Mesenchymal stem cell (in vitro differentiated cells and primary cell): ENCODE measurements at regions not wholly inside any gene's neighbourhood (a gene's known extent, or its start where the extent isn't known, plus 50 kb on each side); places are given as distances from the start of the nearest gene placed in this dataset.
A peak's percentile ranks its signal among the peaks of the same experiment; 100 is the strongest.
"Not testable (repeated sequence)": the region's sequence is repeated elsewhere in the genome, so short reads cannot be mapped to it uniquely, and the experiment has no call there.

ENCODE experiments used
- DNase-seq: peaks from one replicate; pipeline ENCODE4 v3.0.0-alpha.2; 2013
- H2AFZ ChIP-seq: one replicate; pipeline ENCODE4 v1.6.1; 2013; ENCODE audit warnings: low read depth, mild to moderate bottlenecking, control low read depth, inconsistent platforms, low read length, moderate library complexity
- H2AK5ac ChIP-seq: 2 replicates; pipeline ENCODE4 v1.6.1; 2013; ENCODE audit warnings: low read length, moderate library complexity, mild to moderate bottlenecking, inconsistent platforms; ENCODE audit not compliant: severe bottlenecking
- H2BK120ac ChIP-seq: one replicate; pipeline ENCODE4 v1.6.1; 2013; ENCODE audit warnings: low read depth, mild to moderate bottlenecking, inconsistent platforms, low read length, moderate library complexity
- H2BK12ac ChIP-seq, 2 experiments: one replicate each; pipeline ENCODE4 v1.6.1; 2013; ENCODE audit warnings: inconsistent platforms in 2 of 2, low read length in 2 of 2, mild to moderate bottlenecking in 2 of 2, moderate library complexity in 2 of 2, control low read depth in 1 of 2
- H2BK15ac ChIP-seq: one replicate; pipeline ENCODE4 v1.6.1; 2013; ENCODE audit warnings: mild to moderate bottlenecking, low read depth, inconsistent platforms; ENCODE audit not compliant: poor library complexity, severe bottlenecking
- H2BK5ac ChIP-seq: 2 replicates; pipeline ENCODE4 v1.6.1; 2013; ENCODE audit warnings: low read depth, mild to moderate bottlenecking, low read length, control low read depth, inconsistent platforms; ENCODE audit not compliant: poor library complexity, severe bottlenecking
- H3K14ac ChIP-seq, 2 experiments: one replicate each; pipeline ENCODE4 v1.6.1; 2013; ENCODE audit warnings: inconsistent platforms in 2 of 2, low read length in 2 of 2, control low read depth in 1 of 2, mild to moderate bottlenecking in 1 of 2, moderate library complexity in 1 of 2
- H3K18ac ChIP-seq, 2 experiments: one replicate each; pipeline ENCODE4 v1.6.1; 2013; ENCODE audit warnings: inconsistent platforms in 2 of 2, low read length in 2 of 2, control low read depth in 1 of 2, low read depth in 1 of 2, mild to moderate bottlenecking in 1 of 2
- H3K23ac ChIP-seq, 2 experiments: one replicate each; pipeline ENCODE4 v1.6.1; 2013; ENCODE audit warnings: inconsistent platforms in 2 of 2, low read length in 2 of 2, mild to moderate bottlenecking in 2 of 2, moderate library complexity in 2 of 2, control low read depth in 1 of 2
- H3K27ac ChIP-seq: 2 replicates; pipeline ENCODE4 v1.5.1; 2013; ENCODE audit warnings: mild to moderate bottlenecking, moderate library complexity, low read length, control low read depth, inconsistent platforms; ENCODE audit not compliant: poor library complexity, severe bottlenecking
- H3K27me3 ChIP-seq, 2 experiments: 2 replicates each; pipeline versions ENCODE4 v1.6.1 to v1.7.0; 2013; ENCODE audit warnings: low read length in 2 of 2, mild to moderate bottlenecking in 2 of 2, moderate library complexity in 2 of 2, control low read depth in 1 of 2, inconsistent platforms in 1 of 2; ENCODE audit not compliant: control insufficient read depth in 1 of 2, insufficient read depth in 1 of 2
- H3K36me3 ChIP-seq, 2 experiments: 2 replicates each; pipeline versions ENCODE4 v1.6.1 to v1.7.0; 2013; ENCODE audit warnings: low read length in 2 of 2, control low read depth in 1 of 2, inconsistent platforms in 1 of 2, low read depth in 1 of 2, mild to moderate bottlenecking in 1 of 2; ENCODE audit not compliant: insufficient read depth in 2 of 2, control insufficient read depth in 1 of 2
- H3K4ac ChIP-seq, 2 experiments: one replicate each; pipeline ENCODE4 v1.6.1; 2013; ENCODE audit warnings: inconsistent platforms in 2 of 2, low read length in 2 of 2, mild to moderate bottlenecking in 2 of 2, moderate library complexity in 2 of 2, control low read depth in 1 of 2, low read depth in 1 of 2
- H3K4me1 ChIP-seq: 2 replicates; pipeline ENCODE4 v1.6.1; 2013; ENCODE audit warnings: low read depth, low read length, control low read depth; ENCODE audit not compliant: control insufficient read depth, insufficient read depth
- H3K4me2 ChIP-seq: 2 replicates; pipeline ENCODE4 v1.6.1; 2013; ENCODE audit warnings: low read length, mild to moderate bottlenecking, inconsistent platforms; ENCODE audit not compliant: poor library complexity, severe bottlenecking
- H3K4me3 ChIP-seq, 2 experiments: 2 replicates each; pipeline versions ENCODE4 v1.5.1 to v1.7.0; 2013; ENCODE audit warnings: low read length in 2 of 2, mild to moderate bottlenecking in 2 of 2, control low read depth in 1 of 2, low read depth in 1 of 2; ENCODE audit not compliant: insufficient read depth in 1 of 2
- H3K79me1 ChIP-seq: replicated peaks from 2 replicates; pipeline ENCODE4 v1.6.1; 2013; ENCODE audit warnings: mild to moderate bottlenecking, control low read depth, low read length, inconsistent platforms; ENCODE audit not compliant: poor library complexity, severe bottlenecking
- H3K9ac ChIP-seq: 2 replicates; pipeline ENCODE4 v1.7.0; 2013; ENCODE audit warnings: mild to moderate bottlenecking, low read length, moderate library complexity
- H3K9me3 ChIP-seq: 2 replicates; pipeline ENCODE4 v1.7.0; 2013; ENCODE audit warnings: mild to moderate bottlenecking, low read length; ENCODE audit not compliant: control insufficient read depth
- H4K8ac ChIP-seq: one replicate; pipeline ENCODE4 v1.6.1; 2013; ENCODE audit warnings: inconsistent platforms, mild to moderate bottlenecking, low read length, moderate library complexity
- H4K91ac ChIP-seq: one replicate; pipeline ENCODE4 v1.6.1; 2013; ENCODE audit warnings: mild to moderate bottlenecking, low read length, inconsistent platforms
- WGBS: methylation state at CpG from one replicate; pipeline ENCODE4 v1.1.7; 2013; ENCODE audit warnings: mixed read lengths; 5-methylcytosine and 5-hydroxymethylcytosine counted together

- not testable (repeated sequence) for H3K4me1 ChIP-seq, H4K91ac ChIP-seq, H3K4ac ChIP-seq, H3K9ac ChIP-seq, H3K18ac ChIP-seq, H2AFZ ChIP-seq, H2BK12ac ChIP-seq, H3K4me2 ChIP-seq, H2AK5ac ChIP-seq, DNase-seq, H3K36me3 ChIP-seq, H4K8ac ChIP-seq, H3K4me3 ChIP-seq, H3K27me3 ChIP-seq, H2BK15ac ChIP-seq, H3K27ac ChIP-seq, H3K14ac ChIP-seq, H2BK120ac ChIP-seq, H3K9me3 ChIP-seq, H2BK5ac ChIP-seq, H3K23ac ChIP-seq, H3K79me1 ChIP-seq
- 84% methylated on average over 2 of the region's 2 CpGs for WGBS
Measured at GRCh38 chr14:22200131-22200530, 388.9 kb downstream of the DAD1 start.

- Histone ChIP-seq H3K14ac (no peak overlapping the region), H3K27ac (no peak overlapping the region), H3K18ac (no peak overlapping the region), H3K27me3 (no peaks in the 10 kb centered on the region), H2AFZ (no peak overlapping the region), H3K4me1 (peaks cover 6% of the 10 kb centered on the region), H3K9ac (no peak overlapping the region), H2BK120ac (no peak overlapping the region), H2BK15ac (no peak overlapping the region), H3K4me3 (no peak overlapping the region), H3K23ac (no peak overlapping the region), H4K8ac (no peak overlapping the region), H3K36me3 (no peaks in the 10 kb centered on the region), H2BK12ac (no peak overlapping the region), H3K4ac (no peak overlapping the region), H3K79me1 (no peaks in the 10 kb centered on the region), H2AK5ac (no peak overlapping the region), H3K4me2 (no peak overlapping the region), H2BK5ac (no peak overlapping the region), H4K91ac (no peak overlapping the region), H3K9me3 (no peaks in the 10 kb centered on the region)
- 77% methylated on average over 2 of the region's 2 CpGs for WGBS
- DNase-seq: no peak
Measured at GRCh38 chr14:22194664-22195063, 394.4 kb downstream of the DAD1 start.

GRCh38 chr14:22190411-22191191 is 398.4 kb downstream of the DAD1 start:
- H3K79me1 ChIP-seq: no peaks in the 10 kb centered on the region
- peak overlapping the region; percentile 57 for H2BK5ac ChIP-seq
- no peak overlapping the region for H3K23ac ChIP-seq
- peak overlapping the region; percentile 34 to 75 for H3K18ac ChIP-seq
- no peak overlapping the region for H3K14ac ChIP-seq
- no peak overlapping the region for H3K4me2 ChIP-seq
- H2BK12ac ChIP-seq: peak overlapping the region in 1 of 2 experiments; percentile 63
- H3K4ac ChIP-seq: peak overlapping the region; percentile 51 to 75
- H4K91ac ChIP-seq: no peak overlapping the region
- 18% methylated on average over 9 of the region's 10 CpGs for WGBS
- H3K4me3 ChIP-seq: no peak overlapping the region
- H3K4me1 ChIP-seq: peaks cover 6% of the 10 kb centered on the region
- H4K8ac ChIP-seq: peak overlapping the region; percentile 69
- no peaks in the 10 kb centered on the region for H3K9me3 ChIP-seq
- peak overlapping the region; percentile 69 for H2AFZ ChIP-seq
- no peaks in the 10 kb centered on the region for H3K36me3 ChIP-seq
- DNase-seq: peak; percentile 97
- H2BK120ac ChIP-seq: peak overlapping the region; percentile 34
- H2BK15ac ChIP-seq: peak overlapping the region; percentile 23
- no peaks in the 10 kb centered on the region for H3K27me3 ChIP-seq
- peak overlapping the region; percentile 92 for H3K27ac ChIP-seq
- no peak overlapping the region for H3K9ac ChIP-seq
- peak overlapping the region; percentile 89 for H2AK5ac ChIP-seq

- H3K9me3 ChIP-seq: no peaks in the 10 kb centered on the region
- no peak overlapping the region for H3K4me3 ChIP-seq
- H2BK15ac ChIP-seq: no peak overlapping the region
- peak overlapping the region; percentile 70 to 89 for H2BK12ac ChIP-seq
- no peak overlapping the region for H2AFZ ChIP-seq
- H3K4me2 ChIP-seq: no peak overlapping the region
- H3K27me3 ChIP-seq: no peaks in the 10 kb centered on the region
- no peak overlapping the region for H3K23ac ChIP-seq
- no peak overlapping the region for H3K9ac ChIP-seq
- WGBS: 81% methylated on average over 3 of the region's 3 CpGs
- peak overlapping the region; percentile 81 for H3K27ac ChIP-seq
- H3K4me1 ChIP-seq: peaks cover 6% of the 10 kb centered on the region
- no peak overlapping the region for H2BK5ac ChIP-seq
- H3K36me3 ChIP-seq: no peaks in the 10 kb centered on the region
- no peak overlapping the region for H3K4ac ChIP-seq
- H2BK120ac ChIP-seq: no peak overlapping the region
- peak overlapping the region; percentile 78 for H4K8ac ChIP-seq
- DNase-seq: no peak
- H3K14ac ChIP-seq: no peak overlapping the region
- no peaks in the 10 kb centered on the region for H3K79me1 ChIP-seq
- peak overlapping the region; percentile 76 for H4K91ac ChIP-seq
- H3K18ac ChIP-seq: peak overlapping the region; percentile 63 to 87
- H2AK5ac ChIP-seq: peak overlapping the region; percentile 58
Measured at GRCh38 chr14:22189881-22190280, 399.1 kb downstream of the DAD1 start.
